WTC11 (cell line): ENCODE measurements at regions not wholly inside any gene's neighbourhood (a gene's known extent, or its start where the extent isn't known, plus 50 kb on each side); places are given as distances from the start of the nearest gene placed in this dataset.

Source experiments
- ATAC-seq: fragments of 200-7000 bp; cut with Tn5 transposase; 2 replicates; pipeline ENCODE4 v1.10.0; 2021; ENCODE audit warnings: mild to moderate bottlenecking, moderate library complexity
- CTCF ChIA-PET: fragments of 300-600 bp; sonication (Branson Sonifier 250); formaldehyde crosslinking; loops from one replicate; lab custom pipeline; 2021; ENCODE audit warnings: antibody characterized with exemption; lab: Charles Lee
- POLR2A ChIA-PET: fragments of 350-600 bp; sonication (Branson Sonifier 250); formaldehyde crosslinking; loops from one replicate; lab custom pipeline; 2021; ENCODE audit warnings: antibody characterized with exemption; lab: Charles Lee
- DNase-seq: peaks from one replicate; pipeline ENCODE4 v3.0.0; 2021; ENCODE audit warnings: low spot score
- H3K27ac Mint-ChIP-seq: 2 replicates; pipeline ENCODE4 v1.8.0; 2021; ENCODE audit warnings: mixed read lengths
- H3K27me3 Mint-ChIP-seq: 2 replicates; pipeline ENCODE4 v1.8.0; 2021; ENCODE audit warnings: low read depth, mild to moderate bottlenecking, moderate library complexity, mixed read lengths
- H3K36me3 Mint-ChIP-seq: 2 replicates; pipeline ENCODE4 v1.8.0; 2021; ENCODE audit warnings: mixed read lengths
- H3K4me1 Mint-ChIP-seq: 2 replicates; pipeline ENCODE4 v1.8.0; 2022; ENCODE audit warnings: mixed read lengths
- H3K4me3 Mint-ChIP-seq: 2 replicates; pipeline ENCODE4 v1.8.0; 2021; ENCODE audit warnings: mild to moderate bottlenecking, moderate library complexity, mixed read lengths
- H3K9me3 Mint-ChIP-seq: 2 replicates; pipeline ENCODE4 v1.8.0; 2021; ENCODE audit warnings: mixed read lengths
- ETV6 ChIP-seq: sonication (generic); formaldehyde crosslinking; IDR thresholded peaks from 2 replicates; pipeline ENCODE4 v1.8.1; 2022; ENCODE audit warnings: mild to moderate bottlenecking, missing genetic modification reagents
- GTF2I ChIP-seq: fragments of 250-450 bp; sonication (Bioruptor Pico); conservative IDR thresholded peaks from 2 replicates; pipeline ENCODE4 v1.4.0; 2021; ENCODE audit warnings: mild to moderate bottlenecking
- IRF2 ChIP-seq: sonication (generic); formaldehyde crosslinking; IDR thresholded peaks from 2 replicates; pipeline ENCODE4 v1.8.0; 2022; ENCODE audit warnings: low read depth, missing genetic modification reagents, borderline replicate concordance
- JUN ChIP-seq: sonication (generic); formaldehyde crosslinking; IDR thresholded peaks from 2 replicates; pipeline ENCODE4 v1.8.0; 2023; ENCODE audit warnings: mild to moderate bottlenecking, missing genetic modification reagents
- MXD4 ChIP-seq: fragments of 250-450 bp; sonication (Bioruptor Pico); IDR thresholded peaks from 2 replicates; pipeline ENCODE4 v1.8.0; 2021; ENCODE audit warnings: mild to moderate bottlenecking, moderate library complexity, borderline replicate concordance
- NFYB ChIP-seq: sonication (generic); formaldehyde crosslinking; conservative IDR thresholded peaks from 2 replicates; pipeline ENCODE4 v1.8.0; 2022; ENCODE audit warnings: low read depth, missing genetic modification reagents
- NR2C2 ChIP-seq: sonication (generic); formaldehyde crosslinking; IDR thresholded peaks from 2 replicates; pipeline ENCODE4 v1.8.0; 2022; ENCODE audit warnings: mild to moderate bottlenecking, missing genetic modification reagents
- TCF7 ChIP-seq: sonication (generic); formaldehyde crosslinking; IDR thresholded peaks from 2 replicates; pipeline ENCODE4 v1.8.0; 2022; ENCODE audit warnings: mild to moderate bottlenecking, low read depth, missing genetic modification reagents, moderate library complexity
- ZNF121 ChIP-seq: sonication (generic); formaldehyde crosslinking; IDR thresholded peaks from 2 replicates; pipeline ENCODE4 v1.8.0; 2023; ENCODE audit warnings: missing genetic modification reagents
- ZNF219 ChIP-seq: sonication (generic); formaldehyde crosslinking; IDR thresholded peaks from 2 replicates; pipeline ENCODE4 v1.8.0; 2023; ENCODE audit warnings: missing genetic modification reagents, mild to moderate bottlenecking, borderline replicate concordance
- ZNF232 ChIP-seq: sonication (generic); formaldehyde crosslinking; IDR thresholded peaks from 2 replicates; pipeline ENCODE4 v1.8.0; 2022; ENCODE audit warnings: mild to moderate bottlenecking, missing genetic modification reagents
- ZNF317 ChIP-seq: sonication (generic); formaldehyde crosslinking; IDR thresholded peaks from 2 replicates; pipeline ENCODE4 v1.8.1; 2023; ENCODE audit warnings: low read depth, mild to moderate bottlenecking, moderate library complexity, missing genetic modification reagents, borderline replicate concordance
- ZNF396 ChIP-seq: fragments of 250-450 bp; sonication (Bioruptor Pico); IDR thresholded peaks from 2 replicates; pipeline ENCODE4 v1.8.0; 2021; ENCODE audit warnings: mild to moderate bottlenecking, moderate library complexity, borderline replicate concordance
- TF ChIP-seq, protein P1 (sequence below): sonication (generic); formaldehyde crosslinking; IDR thresholded peaks from 2 replicates; pipeline ENCODE4 v1.8.1; 2023; ENCODE audit warnings: mild to moderate bottlenecking, missing genetic modification reagents, borderline replicate concordance
- TF ChIP-seq, protein P2 (sequence below): sonication (generic); formaldehyde crosslinking; IDR thresholded peaks from 2 replicates; pipeline ENCODE4 v1.8.1; 2023; ENCODE audit warnings: mild to moderate bottlenecking, missing genetic modification reagents
- TF ChIP-seq, protein P3 (sequence below): sonication (generic); formaldehyde crosslinking; IDR thresholded peaks from 2 replicates; pipeline ENCODE4 v1.8.1; 2022; ENCODE audit warnings: mild to moderate bottlenecking, moderate library complexity, missing genetic modification reagents
- TF ChIP-seq, protein P4 (sequence below): sonication (generic); formaldehyde crosslinking; IDR thresholded peaks from 2 replicates; pipeline ENCODE4 v1.8.1; 2023; ENCODE audit warnings: mild to moderate bottlenecking, missing genetic modification reagents
- TF ChIP-seq, protein P5 (sequence below): sonication (generic); formaldehyde crosslinking; IDR thresholded peaks from 2 replicates; pipeline ENCODE4 v1.8.0; 2023; ENCODE audit warnings: missing genetic modification reagents
- TF ChIP-seq, protein P6 (sequence below): fragments of 250-450 bp; sonication (Bioruptor Pico); IDR thresholded peaks from 2 replicates; pipeline ENCODE4 v2.1.2; 2022; ENCODE audit warnings: mild to moderate bottlenecking, moderate library complexity
- TF ChIP-seq, protein P7 (sequence below): sonication (generic); formaldehyde crosslinking; IDR thresholded peaks from 2 replicates; pipeline ENCODE4 v1.8.1; 2022; ENCODE audit warnings: missing genetic modification reagents, borderline replicate concordance
- TF ChIP-seq, protein P8 (sequence below): sonication (generic); formaldehyde crosslinking; IDR thresholded peaks from 2 replicates; pipeline ENCODE4 v1.8.1; 2022; ENCODE audit warnings: low read depth, missing genetic modification reagents, borderline replicate concordance

DNA sequence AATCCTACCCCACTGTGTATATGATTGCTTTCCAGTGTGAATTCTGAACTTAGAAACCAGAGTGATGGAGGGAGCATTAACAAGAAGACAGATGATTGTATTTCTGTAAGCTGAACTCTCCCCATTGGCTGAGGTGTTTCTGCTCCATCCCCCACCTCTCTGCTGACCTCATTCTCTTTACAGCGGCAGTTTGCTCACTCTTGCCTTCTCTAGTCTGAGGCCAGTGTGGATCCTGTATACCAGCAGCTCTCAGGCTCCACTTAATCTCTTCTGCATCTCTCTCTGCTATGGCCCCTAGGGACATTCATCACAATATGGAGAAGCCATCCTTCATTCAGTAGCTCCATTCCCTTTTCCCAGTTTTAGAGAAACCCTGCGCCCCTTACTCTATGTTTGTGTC, 358.8 kb downstream of the MAN2A1 start:
- TF ChIP-seq ZNF219 (CRISPR knock-in tag) (no peak), NR2C2 (no peak), MXD4 (CRISPR knock-in tag) (no peak), ZNF232 (no peak), ZNF396 (CRISPR knock-in tag) (no peak), NFYB (CRISPR knock-in tag) (no peak), GTF2I (CRISPR knock-in tag) (no peak), ZNF317 (CRISPR knock-in tag) (no peak), JUN (CRISPR knock-in tag) (no peak)
- TF ChIP-seq, protein P1, sequence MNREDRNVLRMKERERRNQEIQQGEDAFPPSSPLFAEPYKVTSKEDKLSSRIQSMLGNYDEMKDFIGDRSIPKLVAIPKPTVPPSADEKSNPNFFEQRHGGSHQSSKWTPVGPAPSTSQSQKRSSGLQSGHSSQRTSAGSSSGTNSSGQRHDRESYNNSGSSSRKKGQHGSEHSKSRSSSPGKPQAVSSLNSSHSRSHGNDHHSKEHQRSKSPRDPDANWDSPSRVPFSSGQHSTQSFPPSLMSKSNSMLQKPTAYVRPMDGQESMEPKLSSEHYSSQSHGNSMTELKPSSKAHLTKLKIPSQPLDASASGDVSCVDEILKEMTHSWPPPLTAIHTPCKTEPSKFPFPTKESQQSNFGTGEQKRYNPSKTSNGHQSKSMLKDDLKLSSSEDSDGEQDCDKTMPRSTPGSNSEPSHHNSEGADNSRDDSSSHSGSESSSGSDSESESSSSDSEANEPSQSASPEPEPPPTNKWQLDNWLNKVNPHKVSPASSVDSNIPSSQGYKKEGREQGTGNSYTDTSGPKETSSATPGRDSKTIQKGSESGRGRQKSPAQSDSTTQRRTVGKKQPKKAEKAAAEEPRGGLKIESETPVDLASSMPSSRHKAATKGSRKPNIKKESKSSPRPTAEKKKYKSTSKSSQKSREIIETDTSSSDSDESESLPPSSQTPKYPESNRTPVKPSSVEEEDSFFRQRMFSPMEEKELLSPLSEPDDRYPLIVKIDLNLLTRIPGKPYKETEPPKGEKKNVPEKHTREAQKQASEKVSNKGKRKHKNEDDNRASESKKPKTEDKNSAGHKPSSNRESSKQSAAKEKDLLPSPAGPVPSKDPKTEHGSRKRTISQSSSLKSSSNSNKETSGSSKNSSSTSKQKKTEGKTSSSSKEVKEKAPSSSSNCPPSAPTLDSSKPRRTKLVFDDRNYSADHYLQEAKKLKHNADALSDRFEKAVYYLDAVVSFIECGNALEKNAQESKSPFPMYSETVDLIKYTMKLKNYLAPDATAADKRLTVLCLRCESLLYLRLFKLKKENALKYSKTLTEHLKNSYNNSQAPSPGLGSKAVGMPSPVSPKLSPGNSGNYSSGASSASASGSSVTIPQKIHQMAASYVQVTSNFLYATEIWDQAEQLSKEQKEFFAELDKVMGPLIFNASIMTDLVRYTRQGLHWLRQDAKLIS (CRISPR knock-in tag), result no peak
- TF ChIP-seq, protein P2, sequence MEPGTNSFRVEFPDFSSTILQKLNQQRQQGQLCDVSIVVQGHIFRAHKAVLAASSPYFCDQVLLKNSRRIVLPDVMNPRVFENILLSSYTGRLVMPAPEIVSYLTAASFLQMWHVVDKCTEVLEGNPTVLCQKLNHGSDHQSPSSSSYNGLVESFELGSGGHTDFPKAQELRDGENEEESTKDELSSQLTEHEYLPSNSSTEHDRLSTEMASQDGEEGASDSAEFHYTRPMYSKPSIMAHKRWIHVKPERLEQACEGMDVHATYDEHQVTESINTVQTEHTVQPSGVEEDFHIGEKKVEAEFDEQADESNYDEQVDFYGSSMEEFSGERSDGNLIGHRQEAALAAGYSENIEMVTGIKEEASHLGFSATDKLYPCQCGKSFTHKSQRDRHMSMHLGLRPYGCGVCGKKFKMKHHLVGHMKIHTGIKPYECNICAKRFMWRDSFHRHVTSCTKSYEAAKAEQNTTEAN (CRISPR knock-in tag), result no peak
- TF ChIP-seq, protein P3, sequence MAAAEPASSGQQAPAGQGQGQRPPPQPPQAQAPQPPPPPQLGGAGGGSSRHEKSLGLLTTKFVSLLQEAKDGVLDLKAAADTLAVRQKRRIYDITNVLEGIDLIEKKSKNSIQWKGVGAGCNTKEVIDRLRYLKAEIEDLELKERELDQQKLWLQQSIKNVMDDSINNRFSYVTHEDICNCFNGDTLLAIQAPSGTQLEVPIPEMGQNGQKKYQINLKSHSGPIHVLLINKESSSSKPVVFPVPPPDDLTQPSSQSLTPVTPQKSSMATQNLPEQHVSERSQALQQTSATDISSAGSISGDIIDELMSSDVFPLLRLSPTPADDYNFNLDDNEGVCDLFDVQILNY, result no peak
- TF ChIP-seq, protein P4, sequence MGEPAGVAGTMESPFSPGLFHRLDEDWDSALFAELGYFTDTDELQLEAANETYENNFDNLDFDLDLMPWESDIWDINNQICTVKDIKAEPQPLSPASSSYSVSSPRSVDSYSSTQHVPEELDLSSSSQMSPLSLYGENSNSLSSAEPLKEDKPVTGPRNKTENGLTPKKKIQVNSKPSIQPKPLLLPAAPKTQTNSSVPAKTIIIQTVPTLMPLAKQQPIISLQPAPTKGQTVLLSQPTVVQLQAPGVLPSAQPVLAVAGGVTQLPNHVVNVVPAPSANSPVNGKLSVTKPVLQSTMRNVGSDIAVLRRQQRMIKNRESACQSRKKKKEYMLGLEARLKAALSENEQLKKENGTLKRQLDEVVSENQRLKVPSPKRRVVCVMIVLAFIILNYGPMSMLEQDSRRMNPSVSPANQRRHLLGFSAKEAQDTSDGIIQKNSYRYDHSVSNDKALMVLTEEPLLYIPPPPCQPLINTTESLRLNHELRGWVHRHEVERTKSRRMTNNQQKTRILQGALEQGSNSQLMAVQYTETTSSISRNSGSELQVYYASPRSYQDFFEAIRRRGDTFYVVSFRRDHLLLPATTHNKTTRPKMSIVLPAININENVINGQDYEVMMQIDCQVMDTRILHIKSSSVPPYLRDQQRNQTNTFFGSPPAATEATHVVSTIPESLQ, result no peak
- TF ChIP-seq, protein P5, sequence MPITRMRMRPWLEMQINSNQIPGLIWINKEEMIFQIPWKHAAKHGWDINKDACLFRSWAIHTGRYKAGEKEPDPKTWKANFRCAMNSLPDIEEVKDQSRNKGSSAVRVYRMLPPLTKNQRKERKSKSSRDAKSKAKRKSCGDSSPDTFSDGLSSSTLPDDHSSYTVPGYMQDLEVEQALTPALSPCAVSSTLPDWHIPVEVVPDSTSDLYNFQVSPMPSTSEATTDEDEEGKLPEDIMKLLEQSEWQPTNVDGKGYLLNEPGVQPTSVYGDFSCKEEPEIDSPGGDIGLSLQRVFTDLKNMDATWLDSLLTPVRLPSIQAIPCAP (CRISPR knock-in tag), result no peak
- TF ChIP-seq, protein P6, sequence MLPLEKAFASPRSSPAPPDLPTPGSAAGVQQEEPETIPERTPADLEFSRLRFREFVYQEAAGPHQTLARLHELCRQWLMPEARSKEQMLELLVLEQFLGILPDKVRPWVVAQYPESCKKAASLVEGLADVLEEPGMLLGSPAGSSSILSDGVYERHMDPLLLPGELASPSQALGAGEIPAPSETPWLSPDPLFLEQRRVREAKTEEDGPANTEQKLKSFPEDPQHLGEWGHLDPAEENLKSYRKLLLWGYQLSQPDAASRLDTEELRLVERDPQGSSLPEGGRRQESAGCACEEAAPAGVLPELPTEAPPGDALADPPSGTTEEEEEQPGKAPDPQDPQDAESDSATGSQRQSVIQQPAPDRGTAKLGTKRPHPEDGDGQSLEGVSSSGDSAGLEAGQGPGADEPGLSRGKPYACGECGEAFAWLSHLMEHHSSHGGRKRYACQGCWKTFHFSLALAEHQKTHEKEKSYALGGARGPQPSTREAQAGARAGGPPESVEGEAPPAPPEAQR, result no peak
- ChIA-PET CTCF (interaction anchor here (1.1 kb wide), 1 partner anchor 366 kb away, joined by 3 read pairs; no protein-coding TSS in a partner anchor), POLR2A (no interaction called here)
- Mint-ChIP-seq H3K27me3 (no peaks in the 10 kb centered on the region; the same call in 1 of the 2 replicates), H3K36me3 (no peaks in the 10 kb centered on the region), H3K4me3 (no peak overlapping the region), H3K27ac (no peak overlapping the region), H3K4me1 (peaks cover 20% of the 10 kb centered on the region), H3K9me3 (no peaks in the 10 kb centered on the region)
- DNase-seq (no peak), ATAC-seq (peak; percentile 89)

DNA sequence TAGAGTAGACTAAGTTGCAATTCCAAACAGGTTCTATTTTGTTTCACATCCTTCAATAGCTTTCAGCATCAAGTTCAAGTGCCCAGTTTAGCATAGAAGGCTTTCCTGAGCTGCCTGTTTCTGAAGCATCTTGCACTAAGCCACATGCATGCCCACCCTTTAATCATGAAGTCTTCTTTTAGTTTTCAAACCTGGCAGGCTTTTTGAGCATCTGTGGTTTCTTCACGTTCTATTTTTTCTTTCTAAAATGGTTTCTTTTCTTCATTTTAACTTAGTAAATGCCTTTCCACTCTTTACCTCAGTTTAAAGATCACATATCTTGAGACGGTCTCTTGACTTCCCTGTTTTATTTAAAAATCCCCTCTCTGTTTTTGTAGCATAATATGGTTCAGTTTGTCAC, 360.1 kb downstream of the MAN2A1 start:
- no peaks in the 10 kb centered on the region; the same call in 1 of the 2 replicates for H3K27me3 Mint-ChIP-seq
- ChIA-PET CTCF (no interaction called here), POLR2A (no interaction called here)
- no peak overlapping the region for H3K27ac Mint-ChIP-seq
- ATAC-seq (no peak), DNase-seq (no peak)
- H3K36me3 Mint-ChIP-seq, result no peaks in the 10 kb centered on the region
- H3K4me3 Mint-ChIP-seq, result no peak overlapping the region
- H3K4me1 Mint-ChIP-seq, result peaks cover 34% of the 10 kb centered on the region
- no peaks in the 10 kb centered on the region for H3K9me3 Mint-ChIP-seq
- TF ChIP-seq ZNF121 (CRISPR knock-in tag), result no peak
- no peak for TF ChIP-seq ZNF219 (CRISPR knock-in tag)
- TF ChIP-seq, protein P7, sequence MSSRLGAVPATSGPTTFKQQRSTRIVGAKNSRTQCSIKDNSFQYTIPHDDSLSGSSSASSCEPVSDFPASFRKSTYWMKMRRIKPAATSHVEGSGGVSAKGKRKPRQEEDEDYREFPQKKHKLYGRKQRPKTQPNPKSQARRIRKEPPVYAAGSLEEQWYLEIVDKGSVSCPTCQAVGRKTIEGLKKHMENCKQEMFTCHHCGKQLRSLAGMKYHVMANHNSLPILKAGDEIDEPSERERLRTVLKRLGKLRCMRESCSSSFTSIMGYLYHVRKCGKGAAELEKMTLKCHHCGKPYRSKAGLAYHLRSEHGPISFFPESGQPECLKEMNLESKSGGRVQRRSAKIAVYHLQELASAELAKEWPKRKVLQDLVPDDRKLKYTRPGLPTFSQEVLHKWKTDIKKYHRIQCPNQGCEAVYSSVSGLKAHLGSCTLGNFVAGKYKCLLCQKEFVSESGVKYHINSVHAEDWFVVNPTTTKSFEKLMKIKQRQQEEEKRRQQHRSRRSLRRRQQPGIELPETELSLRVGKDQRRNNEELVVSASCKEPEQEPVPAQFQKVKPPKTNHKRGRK (CRISPR knock-in tag), result no peak
- TF ChIP-seq IRF2 (CRISPR knock-in tag), result no peak
- TF ChIP-seq ETV6 (CRISPR knock-in tag), result no peak
- TF ChIP-seq, protein P8, sequence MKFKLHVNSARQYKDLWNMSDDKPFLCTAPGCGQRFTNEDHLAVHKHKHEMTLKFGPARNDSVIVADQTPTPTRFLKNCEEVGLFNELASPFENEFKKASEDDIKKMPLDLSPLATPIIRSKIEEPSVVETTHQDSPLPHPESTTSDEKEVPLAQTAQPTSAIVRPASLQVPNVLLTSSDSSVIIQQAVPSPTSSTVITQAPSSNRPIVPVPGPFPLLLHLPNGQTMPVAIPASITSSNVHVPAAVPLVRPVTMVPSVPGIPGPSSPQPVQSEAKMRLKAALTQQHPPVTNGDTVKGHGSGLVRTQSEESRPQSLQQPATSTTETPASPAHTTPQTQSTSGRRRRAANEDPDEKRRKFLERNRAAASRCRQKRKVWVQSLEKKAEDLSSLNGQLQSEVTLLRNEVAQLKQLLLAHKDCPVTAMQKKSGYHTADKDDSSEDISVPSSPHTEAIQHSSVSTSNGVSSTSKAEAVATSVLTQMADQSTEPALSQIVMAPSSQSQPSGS, result no peak
- TF ChIP-seq TCF7 (CRISPR knock-in tag), result no peak
- TF ChIP-seq JUN (CRISPR knock-in tag), result no peak
